Testis (tissue), 2 donors: ENCODE measurements at regions not wholly inside any gene's neighbourhood (a gene's known extent, or its start where the extent isn't known, plus 50 kb on each side); places are given as distances from the start of the nearest gene placed in this dataset.
"Not testable (repeated sequence)": the region's sequence is repeated elsewhere in the genome, so short reads cannot be mapped to it uniquely, and the experiment has no call there.

ENCODE experiments used
- DNase-seq: peaks from one replicate; pipeline ENCODE4 v3.0.0-alpha.2; 2019
- H3K27ac ChIP-seq, 2 donors: fragments of 200-600 bp; sonication (generic); one replicate each; pipeline ENCODE4 v1.5.1; 2019
- H3K27me3 ChIP-seq: fragments of 200-600 bp; sonication (generic); one replicate; pipeline ENCODE4 v1.5.1; 2019
- H3K36me3 ChIP-seq: fragments of 200-600 bp; sonication (generic); one replicate; pipeline ENCODE4 v1.5.1; 2017; ENCODE audit warnings: low read depth; ENCODE audit errors: missing control alignments
- H3K4me1 ChIP-seq: fragments of 200-600 bp; sonication (generic); one replicate; pipeline ENCODE4 v1.5.1; 2019
- H3K4me3 ChIP-seq, 2 donors: fragments of 200-600 bp; sonication (generic); one replicate each; pipeline ENCODE4 v1.5.1; 2017 to 2019
- H3K9me3 ChIP-seq: fragments of 200-600 bp; sonication (generic); one replicate; pipeline ENCODE4 v1.5.1; 2017
- POLR2A ChIP-seq: fragments of 450-650 bp; IDR thresholded peaks from one replicate; pipeline ENCODE4 v1.6.1; 2017; ENCODE audit warnings: antibody characterized with exemption, mild to moderate bottlenecking, moderate library complexity
- WGBS, 2 donors: methylation state at CpG; one replicate each; pipeline ENCODE4 v1.1.5; 2018; 5-methylcytosine and 5-hydroxymethylcytosine counted together
- intact Hi-C: fragments of 100-400 bp; cut with DNase I; formaldehyde crosslinking; loops from one replicate; pipeline ENCODE4 v1.15.1; 2023; ENCODE audit warnings: low total_unique reads
- TF ChIP-seq, protein P1 (sequence below), 3 experiments: fragments of 450-650 bp in 2 of 3; fragments of 200-600 bp in 1 of 3; sonication (generic) in 1 of 3; IDR thresholded peaks; one replicate each; pipeline ENCODE4 v1.5.1; 2016 to 2019; ENCODE audit warnings: antibody characterized with exemption in 3 of 3, mild to moderate bottlenecking in 2 of 3, moderate library complexity in 1 of 3

DNA sequence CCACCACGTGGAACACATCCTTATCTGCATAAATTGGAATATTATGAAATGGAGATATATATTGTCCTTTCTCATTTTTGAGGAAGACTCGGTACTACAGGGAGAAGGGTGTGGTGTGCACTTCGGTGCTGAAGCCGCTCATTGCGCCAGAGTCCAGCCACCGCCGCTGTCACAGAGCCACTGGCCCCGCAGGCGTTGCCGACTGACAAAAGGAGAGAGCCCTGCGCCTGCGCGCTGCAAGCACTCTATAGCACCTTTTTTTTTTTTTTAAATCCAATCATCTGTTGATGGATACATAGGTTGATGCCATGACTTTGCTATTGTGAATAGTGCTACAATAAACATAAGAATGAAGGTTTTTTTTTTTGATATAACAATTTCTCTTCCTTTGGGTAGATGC lies 130.0 kb upstream of the TBC1D5 start:
- Histone ChIP-seq H3K36me3 (no peaks in the 10 kb centered on the region), H3K4me1 (no peaks in the 10 kb centered on the region), H3K9me3 (no peaks in the 10 kb centered on the region), H3K27ac (no peak overlapping the region), H3K27me3 (no peaks in the 10 kb centered on the region), H3K4me3 (no peak overlapping the region)
- TF ChIP-seq POLR2A = no peak
- TF ChIP-seq, protein P1, sequence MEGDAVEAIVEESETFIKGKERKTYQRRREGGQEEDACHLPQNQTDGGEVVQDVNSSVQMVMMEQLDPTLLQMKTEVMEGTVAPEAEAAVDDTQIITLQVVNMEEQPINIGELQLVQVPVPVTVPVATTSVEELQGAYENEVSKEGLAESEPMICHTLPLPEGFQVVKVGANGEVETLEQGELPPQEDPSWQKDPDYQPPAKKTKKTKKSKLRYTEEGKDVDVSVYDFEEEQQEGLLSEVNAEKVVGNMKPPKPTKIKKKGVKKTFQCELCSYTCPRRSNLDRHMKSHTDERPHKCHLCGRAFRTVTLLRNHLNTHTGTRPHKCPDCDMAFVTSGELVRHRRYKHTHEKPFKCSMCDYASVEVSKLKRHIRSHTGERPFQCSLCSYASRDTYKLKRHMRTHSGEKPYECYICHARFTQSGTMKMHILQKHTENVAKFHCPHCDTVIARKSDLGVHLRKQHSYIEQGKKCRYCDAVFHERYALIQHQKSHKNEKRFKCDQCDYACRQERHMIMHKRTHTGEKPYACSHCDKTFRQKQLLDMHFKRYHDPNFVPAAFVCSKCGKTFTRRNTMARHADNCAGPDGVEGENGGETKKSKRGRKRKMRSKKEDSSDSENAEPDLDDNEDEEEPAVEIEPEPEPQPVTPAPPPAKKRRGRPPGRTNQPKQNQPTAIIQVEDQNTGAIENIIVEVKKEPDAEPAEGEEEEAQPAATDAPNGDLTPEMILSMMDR (IDR thresholded peaks at IDR 0.05) = no peak
- intact Hi-C loops = no loop called here
- WGBS, 2 donors = 95 to 96% methylated on average over 13 of the region's 13 CpGs
- DNase-seq = no peak

DNA sequence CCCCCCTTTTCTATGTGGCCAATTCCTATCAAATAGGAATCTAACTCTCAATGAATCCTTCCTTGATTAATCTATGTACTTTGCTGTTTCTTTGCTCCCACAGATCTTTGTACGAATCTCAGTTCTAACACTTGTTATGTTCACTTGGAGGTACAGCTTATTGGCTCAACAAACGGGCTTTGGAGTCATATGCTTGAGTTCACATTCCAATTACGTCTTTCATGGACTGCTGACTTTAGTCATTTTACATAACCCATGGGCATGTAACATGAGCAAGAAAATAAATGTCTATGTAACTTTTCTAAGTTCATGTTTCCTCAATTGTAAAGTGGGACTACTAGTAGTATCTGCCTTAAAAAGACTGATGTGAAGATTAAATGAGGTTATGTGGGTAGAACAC lies 123.2 kb upstream of the TBC1D5 start:
- TF ChIP-seq POLR2A = no peak
- TF ChIP-seq, protein P1 (IDR thresholded peaks at IDR 0.05) = no peak
- 88 to 91% methylated on average over 3 of the region's 3 CpGs for WGBS, 2 donors
- Histone ChIP-seq H3K36me3 (no peaks in the 10 kb centered on the region), H3K27ac (no peak overlapping the region), H3K27me3 (no peaks in the 10 kb centered on the region), H3K4me3 (no peak overlapping the region), H3K9me3 (no peaks in the 10 kb centered on the region), H3K4me1 (no peaks in the 10 kb centered on the region)
- intact Hi-C loops = no loop called here
- no peak for DNase-seq

DNA sequence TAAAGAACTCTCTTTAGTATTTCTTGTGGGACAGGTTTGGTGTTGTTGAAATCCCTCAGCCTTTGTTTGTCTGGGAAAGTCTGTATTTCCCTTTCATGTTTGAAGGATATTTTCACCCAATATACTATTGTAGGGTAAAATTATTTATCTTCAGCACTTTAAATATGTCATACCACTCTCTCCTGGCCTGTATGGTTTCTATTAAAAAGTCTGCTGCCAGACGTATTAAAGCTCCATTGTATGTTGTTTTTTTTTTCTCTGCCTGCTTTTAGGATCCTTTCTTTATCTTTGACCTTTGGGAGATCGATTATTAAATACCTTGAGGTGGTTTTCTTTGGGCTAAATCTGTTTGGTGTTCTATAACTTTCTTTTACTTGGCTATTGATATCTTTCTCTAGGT lies 119.0 kb upstream of the TBC1D5 start:
- intact Hi-C loops = no loop called here
- no peak for DNase-seq
- H3K4me3 ChIP-seq = no peak overlapping the region
- H3K27ac ChIP-seq = no peak overlapping the region
- no peaks in the 10 kb centered on the region for H3K27me3 ChIP-seq
- 82 to 84% methylated on average over 2 of the region's 2 CpGs for WGBS, 2 donors
- no peak for TF ChIP-seq POLR2A
- TF ChIP-seq, protein P1 (IDR thresholded peaks at IDR 0.05) = no peak
- no peaks in the 10 kb centered on the region for H3K36me3 ChIP-seq
- H3K4me1 ChIP-seq = no peaks in the 10 kb centered on the region
- H3K9me3 ChIP-seq = no peaks in the 10 kb centered on the region

DNA sequence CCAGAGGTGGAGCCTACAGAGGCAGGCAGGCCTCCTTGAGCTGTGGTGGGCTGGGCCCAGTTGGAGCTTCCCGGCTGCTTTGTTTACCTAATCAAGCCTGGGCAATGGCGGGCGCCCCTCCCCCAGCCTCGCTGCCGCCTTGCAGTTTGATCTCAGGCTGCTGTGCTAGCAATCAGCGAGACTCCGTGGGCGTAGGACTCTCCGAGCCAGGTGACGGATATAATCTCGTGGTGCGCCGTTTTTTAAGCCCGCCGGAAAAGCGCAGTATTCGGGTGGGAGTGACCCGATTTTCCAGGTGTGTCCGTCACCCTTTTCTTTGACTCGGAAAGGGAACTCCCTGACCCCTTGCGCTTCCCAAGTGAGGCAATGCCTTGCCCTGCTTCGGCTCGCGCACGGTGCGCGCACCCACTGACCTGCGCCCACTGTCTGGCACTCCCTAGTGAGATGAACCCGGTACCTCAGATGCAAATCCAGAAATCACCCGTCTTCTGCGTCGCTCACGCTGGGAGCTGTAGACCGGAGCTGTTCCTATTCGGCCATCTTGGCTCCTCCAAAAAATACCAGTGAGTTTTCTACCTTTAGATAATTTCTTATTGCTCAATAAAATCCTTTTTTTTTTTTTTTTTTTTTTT lies 118.5 kb upstream of the TBC1D5 start:
- H3K36me3 ChIP-seq, H3K4me1 ChIP-seq, H3K27me3 ChIP-seq, H3K27ac ChIP-seq, H3K9me3 ChIP-seq, intact Hi-C loops, H3K4me3 ChIP-seq, DNase-seq: not testable (repeated sequence)
- 80 to 86% methylated on average over 33 to 35 of the region's 35 CpGs for WGBS, 2 donors

DNA sequence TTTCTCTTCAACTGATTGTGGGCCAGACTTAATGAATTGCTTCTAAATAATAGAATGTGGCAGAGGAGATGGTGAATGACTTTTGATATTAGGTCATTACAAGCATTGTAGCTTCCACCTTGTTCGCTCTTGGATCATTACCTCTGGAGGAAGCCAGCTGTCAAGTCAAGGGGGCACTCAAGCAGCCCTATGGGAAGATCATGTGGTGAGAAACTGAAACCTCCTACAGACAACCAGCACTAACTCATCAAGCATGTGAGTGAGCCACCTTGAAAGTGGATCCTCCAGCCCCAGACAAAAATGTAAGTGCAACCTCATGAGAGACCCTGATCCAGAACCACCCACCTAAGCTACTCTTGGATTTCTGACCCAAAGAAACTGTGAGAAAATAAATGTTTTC lies 109.8 kb upstream of the TBC1D5 start:
- Histone ChIP-seq H3K9me3 (no peaks in the 10 kb centered on the region), H3K4me3 (no peak overlapping the region), H3K36me3 (no peaks in the 10 kb centered on the region), H3K27me3 (no peaks in the 10 kb centered on the region), H3K4me1 (no peaks in the 10 kb centered on the region), H3K27ac (no peak overlapping the region)
- TF ChIP-seq, protein P1 (IDR thresholded peaks at IDR 0.05) = no peak
- TF ChIP-seq POLR2A = no peak
- 82 to 95% methylated on average over 1 of the region's 1 CpG for WGBS, 2 donors
- intact Hi-C loops = no loop called here
- no peak for DNase-seq
